Right lobe of liver (tissue), 4 donors: ENCODE measurements at regions not wholly inside any gene's neighbourhood (a gene's known extent, or its start where the extent isn't known, plus 50 kb on each side); places are given as distances from the start of the nearest gene placed in this dataset.

Source experiments
- POLR2A ChIP-seq: fragments of 450-650 bp; IDR thresholded peaks from one replicate; pipeline ENCODE4 v1.6.1; 2017; ENCODE audit warnings: antibody characterized with exemption, mild to moderate bottlenecking
- TF ChIP-seq, protein P1 (sequence below), 4 donors: fragments of 200-600 bp in 3 of 4; fragments of 450-650 bp in 1 of 4; IDR thresholded peaks; one replicate each; pipeline versions ENCODE4 v1.5.1 to v1.8.0; 2016 to 2022; ENCODE audit warnings: antibody characterized with exemption in 4 of 4, mild to moderate bottlenecking in 2 of 4
- donor health status: DM: no; HTN: no; CAD: no.
- donor health status: DM: no; HTN: no; CAD: no.
- donor health status: DM: no; HTN: yes; CAD: no.

GRCh38 chr7:155219154-155219531 lies 78.5 kb upstream of the INSIG1 start:
- TF ChIP-seq, protein P1, sequence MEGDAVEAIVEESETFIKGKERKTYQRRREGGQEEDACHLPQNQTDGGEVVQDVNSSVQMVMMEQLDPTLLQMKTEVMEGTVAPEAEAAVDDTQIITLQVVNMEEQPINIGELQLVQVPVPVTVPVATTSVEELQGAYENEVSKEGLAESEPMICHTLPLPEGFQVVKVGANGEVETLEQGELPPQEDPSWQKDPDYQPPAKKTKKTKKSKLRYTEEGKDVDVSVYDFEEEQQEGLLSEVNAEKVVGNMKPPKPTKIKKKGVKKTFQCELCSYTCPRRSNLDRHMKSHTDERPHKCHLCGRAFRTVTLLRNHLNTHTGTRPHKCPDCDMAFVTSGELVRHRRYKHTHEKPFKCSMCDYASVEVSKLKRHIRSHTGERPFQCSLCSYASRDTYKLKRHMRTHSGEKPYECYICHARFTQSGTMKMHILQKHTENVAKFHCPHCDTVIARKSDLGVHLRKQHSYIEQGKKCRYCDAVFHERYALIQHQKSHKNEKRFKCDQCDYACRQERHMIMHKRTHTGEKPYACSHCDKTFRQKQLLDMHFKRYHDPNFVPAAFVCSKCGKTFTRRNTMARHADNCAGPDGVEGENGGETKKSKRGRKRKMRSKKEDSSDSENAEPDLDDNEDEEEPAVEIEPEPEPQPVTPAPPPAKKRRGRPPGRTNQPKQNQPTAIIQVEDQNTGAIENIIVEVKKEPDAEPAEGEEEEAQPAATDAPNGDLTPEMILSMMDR (IDR thresholded peaks at IDR 0.05), result no peak
- no peak for TF ChIP-seq POLR2A
